Endothelial cell (in vitro differentiated cells): ENCODE measurements at regions not wholly inside any gene's neighbourhood (a gene's known extent, or its start where the extent isn't known, plus 50 kb on each side); places are given as distances from the start of the nearest gene placed in this dataset.

ENCODE experiments used
- DNase-seq: peaks from one replicate; pipeline ENCODE4 v3.0.0; 2021; ENCODE audit warnings: low spot score
- H3K27ac Mint-ChIP-seq: one replicate; pipeline ENCODE4 v1.8.0; 2021; ENCODE audit warnings: mixed read lengths, inconsistent platforms; ENCODE audit not compliant: unreplicated experiment
- H3K27me3 Mint-ChIP-seq: one replicate; pipeline ENCODE4 v1.8.0; 2021; ENCODE audit warnings: mild to moderate bottlenecking, moderate library complexity, mixed read lengths, inconsistent platforms; ENCODE audit not compliant: unreplicated experiment
- H3K36me3 Mint-ChIP-seq: one replicate; pipeline ENCODE4 v1.8.0; 2021; ENCODE audit warnings: mild to moderate bottlenecking, low read depth, mixed read lengths, inconsistent platforms; ENCODE audit not compliant: unreplicated experiment
- H3K4me1 Mint-ChIP-seq: one replicate; pipeline ENCODE4 v1.8.0; 2021; ENCODE audit warnings: mild to moderate bottlenecking, mixed read lengths, inconsistent platforms; ENCODE audit not compliant: unreplicated experiment
- H3K4me3 Mint-ChIP-seq: one replicate; pipeline ENCODE4 v1.8.0; 2021; ENCODE audit warnings: mild to moderate bottlenecking, mixed read lengths, inconsistent platforms; ENCODE audit not compliant: unreplicated experiment
- H3K9me3 Mint-ChIP-seq: one replicate; pipeline ENCODE4 v1.8.0; 2021; ENCODE audit warnings: mixed read lengths, inconsistent platforms; ENCODE audit not compliant: unreplicated experiment
- TF ChIP-seq, protein P1 (sequence below): fragments of 200-600 bp; sonication (generic); IDR thresholded peaks from one replicate; pipeline ENCODE4 v1.5.0; 2021; ENCODE audit warnings: antibody characterized with exemption; ENCODE audit not compliant: unreplicated experiment

DNA sequence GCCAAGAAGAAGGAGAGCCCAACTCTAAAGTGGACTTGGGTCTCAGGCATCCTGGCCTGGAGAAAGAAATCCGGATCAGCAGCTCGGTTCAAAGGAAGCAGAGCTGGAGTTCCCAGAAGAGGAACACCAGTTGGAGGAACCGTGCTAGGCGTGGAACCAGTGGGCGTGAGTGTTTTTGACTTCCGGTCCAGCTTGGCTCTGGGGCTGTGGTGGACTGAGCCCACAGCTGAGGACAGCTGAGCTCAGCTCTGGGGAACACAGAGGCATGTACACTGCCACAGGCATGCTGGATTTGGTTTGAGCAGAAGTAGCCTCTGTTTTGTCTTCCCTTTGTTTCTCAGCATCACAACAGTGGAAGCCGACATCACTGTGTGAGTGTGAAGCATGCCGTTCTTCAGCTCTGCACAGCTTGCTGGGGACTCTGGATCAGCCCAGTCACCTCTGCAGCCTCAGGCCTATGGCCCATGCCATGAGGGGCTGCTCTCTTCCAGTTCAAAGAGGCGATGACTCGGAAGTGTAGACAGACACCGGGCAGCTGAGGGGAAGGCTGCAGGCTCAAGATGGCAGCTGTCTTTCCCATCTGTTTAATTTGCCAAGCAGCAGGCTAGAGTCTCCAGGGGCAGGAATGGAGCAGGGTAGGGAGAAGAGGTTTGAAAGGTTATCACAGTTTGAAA, 185.8 kb upstream of the UBE3A start:
- Mint-ChIP-seq H3K4me3 (no peak overlapping the region), H3K27me3 (peaks cover 5% of the 10 kb centered on the region), H3K36me3 (no peaks in the 10 kb centered on the region), H3K9me3 (no peaks in the 10 kb centered on the region), H3K27ac (no peak overlapping the region), H3K4me1 (no peaks in the 10 kb centered on the region)
- DNase-seq, result no peak
- TF ChIP-seq, protein P1, sequence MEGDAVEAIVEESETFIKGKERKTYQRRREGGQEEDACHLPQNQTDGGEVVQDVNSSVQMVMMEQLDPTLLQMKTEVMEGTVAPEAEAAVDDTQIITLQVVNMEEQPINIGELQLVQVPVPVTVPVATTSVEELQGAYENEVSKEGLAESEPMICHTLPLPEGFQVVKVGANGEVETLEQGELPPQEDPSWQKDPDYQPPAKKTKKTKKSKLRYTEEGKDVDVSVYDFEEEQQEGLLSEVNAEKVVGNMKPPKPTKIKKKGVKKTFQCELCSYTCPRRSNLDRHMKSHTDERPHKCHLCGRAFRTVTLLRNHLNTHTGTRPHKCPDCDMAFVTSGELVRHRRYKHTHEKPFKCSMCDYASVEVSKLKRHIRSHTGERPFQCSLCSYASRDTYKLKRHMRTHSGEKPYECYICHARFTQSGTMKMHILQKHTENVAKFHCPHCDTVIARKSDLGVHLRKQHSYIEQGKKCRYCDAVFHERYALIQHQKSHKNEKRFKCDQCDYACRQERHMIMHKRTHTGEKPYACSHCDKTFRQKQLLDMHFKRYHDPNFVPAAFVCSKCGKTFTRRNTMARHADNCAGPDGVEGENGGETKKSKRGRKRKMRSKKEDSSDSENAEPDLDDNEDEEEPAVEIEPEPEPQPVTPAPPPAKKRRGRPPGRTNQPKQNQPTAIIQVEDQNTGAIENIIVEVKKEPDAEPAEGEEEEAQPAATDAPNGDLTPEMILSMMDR, result no peak

DNA sequence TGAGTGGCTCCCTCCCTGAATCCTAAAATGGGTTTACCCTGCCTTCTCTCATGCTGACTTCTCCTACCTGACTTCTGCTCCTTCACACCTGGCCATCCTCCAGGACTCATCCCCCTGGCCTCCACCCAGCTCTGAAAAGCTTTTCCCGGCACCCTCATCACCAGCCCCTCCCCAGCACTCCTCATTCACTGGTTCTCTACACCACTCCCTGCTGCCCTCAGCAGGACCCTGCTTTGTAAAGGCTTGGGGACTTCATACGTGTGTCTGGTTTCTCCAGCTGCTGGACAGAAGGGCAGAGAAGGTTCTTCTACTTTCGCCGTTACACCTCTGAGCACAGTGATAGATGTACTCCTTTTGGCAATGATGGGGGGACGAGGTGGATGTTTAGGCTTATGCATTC, 184.9 kb upstream of the UBE3A start:
- Mint-ChIP-seq H3K36me3 (no peaks in the 10 kb centered on the region), H3K27ac (no peak overlapping the region), H3K27me3 (peaks cover 5% of the 10 kb centered on the region), H3K9me3 (no peaks in the 10 kb centered on the region), H3K4me3 (no peak overlapping the region), H3K4me1 (no peaks in the 10 kb centered on the region)
- DNase-seq, result no peak
- TF ChIP-seq, protein P1, result no peak

DNA sequence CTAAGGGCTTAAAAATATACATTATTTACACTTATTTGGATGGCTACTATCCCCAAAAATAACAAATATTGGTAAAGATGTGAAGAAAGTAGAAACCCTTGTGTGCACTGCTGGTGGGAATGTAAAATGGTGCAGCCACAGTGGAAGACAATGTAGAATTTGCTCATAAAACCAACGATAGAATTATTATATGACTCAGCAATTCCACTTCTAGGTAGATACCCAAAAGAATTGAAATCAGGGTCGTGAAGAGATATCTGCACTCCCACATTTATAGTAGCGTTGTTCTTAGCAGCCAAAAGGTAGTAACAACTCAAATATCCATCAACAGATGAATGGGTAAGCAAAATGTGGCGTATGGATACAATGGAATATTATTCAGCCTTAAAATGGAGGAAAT, 181.6 kb upstream of the UBE3A start:
- Mint-ChIP-seq H3K4me3 (no peak overlapping the region), H3K4me1 (no peaks in the 10 kb centered on the region), H3K9me3 (no peaks in the 10 kb centered on the region), H3K27ac (no peak overlapping the region), H3K27me3 (peaks cover 4% of the 10 kb centered on the region), H3K36me3 (no peaks in the 10 kb centered on the region)
- TF ChIP-seq, protein P1, result no peak
- no peak for DNase-seq

DNA sequence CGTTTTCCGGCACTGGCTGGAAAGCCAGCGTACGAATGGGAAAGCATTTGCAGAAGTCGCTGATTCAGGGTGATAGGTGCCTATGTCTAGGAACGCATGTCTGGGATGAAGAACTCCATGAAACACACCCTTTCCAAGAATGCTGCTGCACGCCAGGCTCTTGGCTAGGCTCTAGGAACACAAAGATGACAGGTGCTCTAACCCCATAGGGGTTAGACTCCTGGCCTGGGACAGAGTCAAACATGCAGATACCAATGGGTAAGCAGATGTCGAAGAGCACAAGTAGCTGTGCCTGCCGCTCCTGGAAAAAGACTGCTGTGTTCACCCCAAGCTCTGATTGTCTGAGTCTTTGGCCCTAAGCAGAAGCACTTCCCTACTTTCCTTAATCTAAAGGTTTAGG, 180.9 kb upstream of the UBE3A start:
- Mint-ChIP-seq H3K27me3 (peaks cover 4% of the 10 kb centered on the region), H3K36me3 (no peaks in the 10 kb centered on the region), H3K27ac (no peak overlapping the region), H3K4me1 (no peaks in the 10 kb centered on the region), H3K9me3 (no peaks in the 10 kb centered on the region), H3K4me3 (no peak overlapping the region)
- DNase-seq, result no peak
- TF ChIP-seq, protein P1, result no peak

DNA sequence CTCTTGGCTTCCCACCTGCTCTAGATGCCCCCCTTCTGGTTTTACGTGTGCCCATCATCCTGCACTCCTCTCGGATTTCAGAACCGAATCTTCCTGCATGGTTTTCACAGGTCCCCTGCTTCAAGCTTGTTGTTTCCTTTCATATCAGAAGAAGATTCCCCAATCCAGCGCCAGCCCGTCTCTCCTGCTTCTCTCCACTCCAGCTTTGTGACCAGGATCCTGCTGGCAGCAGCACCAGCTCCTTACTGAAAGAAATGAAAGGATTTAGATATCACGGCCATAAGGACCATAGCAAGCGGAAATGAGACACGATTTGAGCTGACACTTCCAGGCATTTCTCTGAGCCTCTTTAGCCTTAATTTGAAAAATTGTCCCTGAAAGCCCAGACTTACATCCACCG, 180.3 kb upstream of the UBE3A start:
- DNase-seq, result no peak
- H3K27me3 Mint-ChIP-seq, result peaks cover 4% of the 10 kb centered on the region

More for the DNA sequence above, 180.3 kb upstream of the UBE3A start:
- TF ChIP-seq, protein P1, result no peak
- H3K9me3 Mint-ChIP-seq, result no peaks in the 10 kb centered on the region
- H3K27ac Mint-ChIP-seq, result no peak overlapping the region
- H3K36me3 Mint-ChIP-seq, result peaks cover 1% of the 10 kb centered on the region
- H3K4me3 Mint-ChIP-seq, result no peak overlapping the region
- H3K4me1 Mint-ChIP-seq, result peaks cover 4% of the 10 kb centered on the region
